ENCODE measurements at regions not wholly inside any gene's neighbourhood (a gene's known extent, or its start where the extent isn't known, plus 50 kb on each side); places are given as distances from the start of the nearest gene placed in this dataset.
"Not testable (repeated sequence)": the region's sequence is repeated elsewhere in the genome, so short reads cannot be mapped to it uniquely, and the experiment has no call there.

- Histone ChIP-seq H3K9me3 (replicated peaks; ENCODE audit: control insufficient read depth, low read depth, low read length) (no peaks in the 10 kb centered on the region), H3K27ac (ENCODE audit: low read length) (no peak overlapping the region), H3K4me1 (ENCODE audit: control insufficient read depth, insufficient read depth, low read length) (no peaks in the 10 kb centered on the region), H3K36me3 (ENCODE audit: control insufficient read depth, insufficient read depth, low read length) (no peaks in the 10 kb centered on the region), H3K4me3 (ENCODE audit: low read length) (no peak overlapping the region), H3K27me3 (ENCODE audit: control insufficient read depth, insufficient read depth, low read length) (no peaks in the 10 kb centered on the region)
- WGBS (ENCODE audit: insufficient coverage): no CpG with 5 or more reads among the region's 2 CpGs
- DNase-seq: no peak
Measured at GRCh38 chr2:82993609-82994008, 1465.5 kb downstream of the SUCLG1 start.

GRCh38 chr2:82992968-82993367 lies 1466.1 kb downstream of the SUCLG1 start:
- no peaks in the 10 kb centered on the region for H3K36me3 ChIP-seq (ENCODE audit: control insufficient read depth, insufficient read depth, low read length)
- no peaks in the 10 kb centered on the region for H3K27me3 ChIP-seq (ENCODE audit: control insufficient read depth, insufficient read depth, low read length)
- H3K27ac ChIP-seq (ENCODE audit: low read length): no peak overlapping the region
- no peak for DNase-seq
- H3K4me3 ChIP-seq (ENCODE audit: low read length): no peak overlapping the region
- no CpG with 5 or more reads among the region's 2 CpGs for WGBS (ENCODE audit: insufficient coverage)
- no peaks in the 10 kb centered on the region for H3K4me1 ChIP-seq (ENCODE audit: control insufficient read depth, insufficient read depth, low read length)
- H3K9me3 ChIP-seq (replicated peaks; ENCODE audit: control insufficient read depth, low read depth, low read length): no peaks in the 10 kb centered on the region

GRCh38 chr2:82987706-82988105 lies 1471.4 kb downstream of the SUCLG1 start:
- not testable (repeated sequence) for DNase-seq; H3K4me1 ChIP-seq (ENCODE audit: control insufficient read depth, insufficient read depth, low read length); H3K4me3 ChIP-seq (ENCODE audit: low read length); H3K9me3 ChIP-seq (replicated peaks; ENCODE audit: control insufficient read depth, low read depth, low read length); H3K27me3 ChIP-seq (ENCODE audit: control insufficient read depth, insufficient read depth, low read length); H3K27ac ChIP-seq (ENCODE audit: low read length); H3K36me3 ChIP-seq (ENCODE audit: control insufficient read depth, insufficient read depth, low read length)
- WGBS (ENCODE audit: insufficient coverage): 90% methylated on average over 2 of the region's 6 CpGs

GRCh38 chr2:82986899-82987298 lies 1472.2 kb downstream of the SUCLG1 start:
- Histone ChIP-seq H3K27ac (ENCODE audit: low read length) (no peak overlapping the region), H3K4me1 (ENCODE audit: control insufficient read depth, insufficient read depth, low read length) (no peaks in the 10 kb centered on the region), H3K9me3 (replicated peaks; ENCODE audit: control insufficient read depth, low read depth, low read length) (peaks cover under 1% of the 10 kb centered on the region), H3K36me3 (ENCODE audit: control insufficient read depth, insufficient read depth, low read length) (no peaks in the 10 kb centered on the region), H3K4me3 (ENCODE audit: low read length) (no peak overlapping the region), H3K27me3 (ENCODE audit: control insufficient read depth, insufficient read depth, low read length) (no peaks in the 10 kb centered on the region)
- DNase-seq: no peak
- 86% methylated on average over 1 of the region's 3 CpGs for WGBS (ENCODE audit: insufficient coverage)

GRCh38 chr2:82985572-82986197 lies 1473.4 kb downstream of the SUCLG1 start:
- no peak for DNase-seq
- Histone ChIP-seq H3K9me3 (replicated peaks; ENCODE audit: control insufficient read depth, low read depth, low read length) (peaks cover 3% of the 10 kb centered on the region), H3K4me3 (ENCODE audit: low read length) (no peak overlapping the region), H3K27ac (ENCODE audit: low read length) (no peak overlapping the region), H3K27me3 (ENCODE audit: control insufficient read depth, insufficient read depth, low read length) (no peaks in the 10 kb centered on the region), H3K4me1 (ENCODE audit: control insufficient read depth, insufficient read depth, low read length) (no peaks in the 10 kb centered on the region), H3K36me3 (ENCODE audit: control insufficient read depth, insufficient read depth, low read length) (no peaks in the 10 kb centered on the region)
- WGBS (ENCODE audit: insufficient coverage): 91% methylated on average over 16 of the region's 18 CpGs

GRCh38 chr2:82968358-82968757 lies 1490.7 kb downstream of the SUCLG1 start:
- H3K36me3 ChIP-seq (ENCODE audit: control insufficient read depth, insufficient read depth, low read length): no peaks in the 10 kb centered on the region
- no peak for DNase-seq
- H3K27me3 ChIP-seq (ENCODE audit: control insufficient read depth, insufficient read depth, low read length): no peaks in the 10 kb centered on the region
- no peak overlapping the region for H3K4me3 ChIP-seq (ENCODE audit: low read length)
- no peak overlapping the region for H3K27ac ChIP-seq (ENCODE audit: low read length)
- H3K9me3 ChIP-seq (replicated peaks; ENCODE audit: control insufficient read depth, low read depth, low read length): peaks cover 4% of the 10 kb centered on the region
- H3K4me1 ChIP-seq (ENCODE audit: control insufficient read depth, insufficient read depth, low read length): no peaks in the 10 kb centered on the region

GRCh38 chr2:82964341-82964740 lies 1494.7 kb downstream of the SUCLG1 start:
- H3K27me3 ChIP-seq (ENCODE audit: control insufficient read depth, insufficient read depth, low read length): no peaks in the 10 kb centered on the region
- DNase-seq: no peak
- peaks cover 4% of the 10 kb centered on the region for H3K9me3 ChIP-seq (replicated peaks; ENCODE audit: control insufficient read depth, low read depth, low read length)
- no peak overlapping the region for H3K4me3 ChIP-seq (ENCODE audit: low read length)
- H3K36me3 ChIP-seq (ENCODE audit: control insufficient read depth, insufficient read depth, low read length): no peaks in the 10 kb centered on the region
- H3K4me1 ChIP-seq (ENCODE audit: control insufficient read depth, insufficient read depth, low read length): no peaks in the 10 kb centered on the region
- WGBS (ENCODE audit: insufficient coverage): no CpG with 5 or more reads among the region's 4 CpGs
- H3K27ac ChIP-seq (ENCODE audit: low read length): no peak overlapping the region

- H3K4me1 ChIP-seq (ENCODE audit: control insufficient read depth, insufficient read depth, low read length): no peaks in the 10 kb centered on the region
- no peak for DNase-seq
- no peak overlapping the region for H3K4me3 ChIP-seq (ENCODE audit: low read length)
- no peaks in the 10 kb centered on the region for H3K27me3 ChIP-seq (ENCODE audit: control insufficient read depth, insufficient read depth, low read length)
- H3K36me3 ChIP-seq (ENCODE audit: control insufficient read depth, insufficient read depth, low read length): no peaks in the 10 kb centered on the region
- 100% methylated on average over 2 of the region's 5 CpGs for WGBS (ENCODE audit: insufficient coverage)
- peaks cover 3% of the 10 kb centered on the region for H3K9me3 ChIP-seq (replicated peaks; ENCODE audit: control insufficient read depth, low read depth, low read length)
- H3K27ac ChIP-seq (ENCODE audit: low read length): no peak overlapping the region
Measured at GRCh38 chr2:82959727-82960126, 1499.4 kb downstream of the SUCLG1 start.

- no peak for DNase-seq
- no CpG with 5 or more reads among the region's 1 CpG for WGBS (ENCODE audit: insufficient coverage)
- Histone ChIP-seq H3K27ac (ENCODE audit: low read length) (no peak overlapping the region), H3K9me3 (replicated peaks; ENCODE audit: control insufficient read depth, low read depth, low read length) (no peaks in the 10 kb centered on the region), H3K4me3 (ENCODE audit: low read length) (no peak overlapping the region), H3K27me3 (ENCODE audit: control insufficient read depth, insufficient read depth, low read length) (no peaks in the 10 kb centered on the region), H3K36me3 (ENCODE audit: control insufficient read depth, insufficient read depth, low read length) (no peaks in the 10 kb centered on the region), H3K4me1 (ENCODE audit: control insufficient read depth, insufficient read depth, low read length) (no peaks in the 10 kb centered on the region)
Measured at GRCh38 chr2:82954868-82955267, 1504.2 kb downstream of the SUCLG1 start.

- Histone ChIP-seq H3K27me3 (ENCODE audit: control insufficient read depth, insufficient read depth, low read length) (no peaks in the 10 kb centered on the region), H3K9me3 (replicated peaks; ENCODE audit: control insufficient read depth, low read depth, low read length) (no peaks in the 10 kb centered on the region), H3K36me3 (ENCODE audit: control insufficient read depth, insufficient read depth, low read length) (no peaks in the 10 kb centered on the region), H3K4me1 (ENCODE audit: control insufficient read depth, insufficient read depth, low read length) (no peaks in the 10 kb centered on the region), H3K4me3 (ENCODE audit: low read length) (no peak overlapping the region), H3K27ac (ENCODE audit: low read length) (no peak overlapping the region)
- DNase-seq: no peak
- WGBS (ENCODE audit: insufficient coverage): no CpG with 5 or more reads among the region's 1 CpG
Measured at GRCh38 chr2:82939211-82939610, 1519.9 kb downstream of the SUCLG1 start.

GRCh38 chr2:82938321-82938845 lies 1520.7 kb downstream of the SUCLG1 start:
- H3K9me3 ChIP-seq (replicated peaks; ENCODE audit: control insufficient read depth, low read depth, low read length): not testable (repeated sequence)
- WGBS (ENCODE audit: insufficient coverage): 97% methylated on average over 20 of the region's 40 CpGs

More at GRCh38 chr2:82938321-82938845, 1520.7 kb downstream of the SUCLG1 start:
- DNase-seq; H3K27ac ChIP-seq (ENCODE audit: low read length); H3K27me3 ChIP-seq (ENCODE audit: control insufficient read depth, insufficient read depth, low read length); H3K4me1 ChIP-seq (ENCODE audit: control insufficient read depth, insufficient read depth, low read length); H3K36me3 ChIP-seq (ENCODE audit: control insufficient read depth, insufficient read depth, low read length); H3K4me3 ChIP-seq (ENCODE audit: low read length): not testable (repeated sequence)
